OCI-LY1 (cell line): ENCODE measurements at regions not wholly inside any gene's neighbourhood (a gene's known extent, or its start where the extent isn't known, plus 50 kb on each side); places are given as distances from the start of the nearest gene placed in this dataset.

ENCODE experiments used
- H2AFZ ChIP-seq: fragments of 200-600 bp; sonication (generic), shearing (Covaris generic); 2 replicates; pipeline ENCODE4 v1.6.0; 2014; ENCODE audit warnings: antibody characterized with exemption, mild to moderate bottlenecking, low read length
- H3F3A ChIP-seq: fragments of 200-600 bp; sonication (generic), shearing (Covaris generic); 2 replicates; pipeline ENCODE4 v1.6.0; 2014; ENCODE audit warnings: mild to moderate bottlenecking, antibody characterized with exemption, low read length, moderate library complexity; ENCODE audit not compliant: insufficient read depth
- H3K27ac ChIP-seq: fragments of 200-600 bp; sonication (generic); 2 replicates; pipeline ENCODE4 v1.5.1; 2014; ENCODE audit warnings: low read length, mixed run types, mild to moderate bottlenecking, low read depth; ENCODE audit not compliant: poor library complexity, severe bottlenecking
- H3K27me3 ChIP-seq: fragments of 200-600 bp; sonication (generic); 2 replicates; pipeline ENCODE4 v1.6.0; 2014; ENCODE audit warnings: antibody characterized with exemption, mild to moderate bottlenecking, low read length, moderate library complexity; ENCODE audit not compliant: insufficient read depth
- H3K36me3 ChIP-seq: fragments of 200-600 bp; sonication (generic); 2 replicates; pipeline ENCODE4 v1.6.1; 2014; ENCODE audit warnings: mild to moderate bottlenecking, antibody characterized with exemption, low read length, moderate library complexity, mixed read lengths; ENCODE audit not compliant: insufficient read depth
- H3K4me1 ChIP-seq: fragments of 200-600 bp; sonication (generic); 2 replicates; pipeline ENCODE4 v1.5.1; 2014; ENCODE audit warnings: mild to moderate bottlenecking, low read length, moderate library complexity; ENCODE audit not compliant: insufficient read depth, severe bottlenecking
- H3K4me2 ChIP-seq: fragments of 200-600 bp; sonication (generic), shearing (Covaris generic); 2 replicates; pipeline ENCODE4 v1.6.1; 2014; ENCODE audit warnings: low read length
- H3K4me3 ChIP-seq: fragments of 200-600 bp; sonication (generic); 2 replicates; pipeline ENCODE4 v1.5.1; 2014; ENCODE audit warnings: low read length, low read depth, mild to moderate bottlenecking, mixed read lengths; ENCODE audit not compliant: poor library complexity, severe bottlenecking
- H3K79me2 ChIP-seq: fragments of 200-600 bp; shearing (Covaris generic); 2 replicates; pipeline ENCODE4 v1.6.1; 2016; ENCODE audit warnings: mixed run types, low read length, mixed read lengths; ENCODE audit not compliant: insufficient read depth
- H3K9ac ChIP-seq: fragments of 200-600 bp; sonication (generic), shearing (Covaris generic); 2 replicates; pipeline ENCODE4 v1.6.1; 2014; ENCODE audit warnings: mild to moderate bottlenecking, low read length, mixed read lengths
- H3K9me2 ChIP-seq: fragments of 200-600 bp; sonication (generic), shearing (Covaris generic); 2 replicates; pipeline ENCODE4 v1.6.1; 2014; ENCODE audit warnings: low read depth, mild to moderate bottlenecking, low read length, mixed read lengths
- H3K9me3 ChIP-seq: fragments of 200-600 bp; shearing (Covaris generic); 2 replicates; pipeline ENCODE4 v1.6.1; 2014; ENCODE audit warnings: low read length, mixed read lengths
- H4K20me1 ChIP-seq: fragments of 200-600 bp; sonication (generic), shearing (Covaris generic); 2 replicates; pipeline ENCODE4 v1.6.0; 2016; ENCODE audit warnings: mild to moderate bottlenecking, low read length; ENCODE audit not compliant: insufficient read depth
- EZH2 ChIP-seq: fragments of 200-600 bp; sonication (generic), shearing (Covaris generic); IDR thresholded peaks from 2 replicates; pipeline ENCODE4 v1.8.0; 2017; ENCODE audit warnings: borderline replicate concordance, mixed run types, mild to moderate bottlenecking, antibody characterized with exemption, low read length, moderate library complexity, mixed read lengths
- TF ChIP-seq, protein P1 (sequence below): fragments of 200-600 bp; sonication (generic), shearing (Covaris generic); IDR thresholded peaks from 2 replicates; pipeline ENCODE4 v1.5.1; 2017; ENCODE audit warnings: mild to moderate bottlenecking, antibody characterized with exemption, low read length, moderate library complexity, mixed read lengths

DNA sequence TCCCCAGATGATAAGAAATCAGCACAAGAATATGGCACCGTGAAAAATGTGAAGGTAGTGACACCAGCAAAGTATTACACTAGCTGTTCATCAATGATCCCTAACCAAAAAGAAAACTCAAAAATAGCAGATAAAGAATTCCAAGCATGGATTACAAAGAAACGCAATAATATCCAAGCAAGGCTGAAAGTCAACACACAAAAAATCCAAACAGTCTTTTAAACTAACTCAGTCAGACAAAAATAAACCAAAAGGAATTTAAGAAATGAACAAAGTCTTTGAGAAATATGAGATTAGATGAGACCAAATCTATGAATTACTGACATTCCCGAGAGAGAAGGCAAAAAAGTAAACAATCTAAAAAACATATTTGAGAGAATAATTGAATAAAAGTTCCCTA, 976.1 kb upstream of the MAP3K7 start:
- Histone ChIP-seq H3K4me3 (no peak overlapping the region), H3K27me3 (no peaks in the 10 kb centered on the region), H3F3A (no peaks in the 10 kb centered on the region), H3K4me1 (no peaks in the 10 kb centered on the region), H3K9me3 (no peaks in the 10 kb centered on the region), H3K4me2 (no peak overlapping the region), H3K36me3 (no peaks in the 10 kb centered on the region), H4K20me1 (no peaks in the 10 kb centered on the region), H3K9me2 (no peaks in the 10 kb centered on the region), H2AFZ (no peak overlapping the region), H3K27ac (no peak overlapping the region), H3K79me2 (no peaks in the 10 kb centered on the region), H3K9ac (no peak overlapping the region)
- TF ChIP-seq, protein P1, sequence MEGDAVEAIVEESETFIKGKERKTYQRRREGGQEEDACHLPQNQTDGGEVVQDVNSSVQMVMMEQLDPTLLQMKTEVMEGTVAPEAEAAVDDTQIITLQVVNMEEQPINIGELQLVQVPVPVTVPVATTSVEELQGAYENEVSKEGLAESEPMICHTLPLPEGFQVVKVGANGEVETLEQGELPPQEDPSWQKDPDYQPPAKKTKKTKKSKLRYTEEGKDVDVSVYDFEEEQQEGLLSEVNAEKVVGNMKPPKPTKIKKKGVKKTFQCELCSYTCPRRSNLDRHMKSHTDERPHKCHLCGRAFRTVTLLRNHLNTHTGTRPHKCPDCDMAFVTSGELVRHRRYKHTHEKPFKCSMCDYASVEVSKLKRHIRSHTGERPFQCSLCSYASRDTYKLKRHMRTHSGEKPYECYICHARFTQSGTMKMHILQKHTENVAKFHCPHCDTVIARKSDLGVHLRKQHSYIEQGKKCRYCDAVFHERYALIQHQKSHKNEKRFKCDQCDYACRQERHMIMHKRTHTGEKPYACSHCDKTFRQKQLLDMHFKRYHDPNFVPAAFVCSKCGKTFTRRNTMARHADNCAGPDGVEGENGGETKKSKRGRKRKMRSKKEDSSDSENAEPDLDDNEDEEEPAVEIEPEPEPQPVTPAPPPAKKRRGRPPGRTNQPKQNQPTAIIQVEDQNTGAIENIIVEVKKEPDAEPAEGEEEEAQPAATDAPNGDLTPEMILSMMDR = no peak
- no peak for TF ChIP-seq EZH2

DNA sequence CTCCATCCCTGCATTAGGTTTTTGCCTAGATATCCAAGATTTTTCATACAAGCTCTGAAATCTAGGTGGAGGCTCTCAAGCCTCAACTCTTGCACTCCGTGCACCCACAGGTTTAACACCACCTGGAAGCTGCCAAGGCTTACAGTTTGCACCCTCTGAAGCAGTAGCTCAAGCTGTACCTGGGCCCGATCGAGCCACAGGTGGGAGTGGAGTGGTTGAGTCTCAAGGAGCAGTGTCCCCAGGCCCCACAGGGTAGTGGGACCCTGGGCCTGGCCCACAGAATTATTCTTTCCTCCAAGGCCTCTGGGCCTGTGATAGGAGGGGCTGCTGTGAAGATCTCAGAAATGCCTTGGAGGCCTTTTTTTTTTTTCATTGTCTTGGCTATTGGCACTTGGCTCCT, 973.5 kb upstream of the MAP3K7 start:
- Histone ChIP-seq H3K9ac (no peak overlapping the region), H3K4me3 (no peak overlapping the region), H3K4me1 (no peaks in the 10 kb centered on the region), H3K4me2 (no peak overlapping the region), H3K9me2 (no peaks in the 10 kb centered on the region), H4K20me1 (no peaks in the 10 kb centered on the region), H3F3A (no peaks in the 10 kb centered on the region), H3K27ac (no peak overlapping the region), H2AFZ (no peak overlapping the region), H3K36me3 (no peaks in the 10 kb centered on the region), H3K9me3 (no peaks in the 10 kb centered on the region), H3K27me3 (no peaks in the 10 kb centered on the region), H3K79me2 (no peaks in the 10 kb centered on the region)
- TF ChIP-seq, protein P1 = no peak
- TF ChIP-seq EZH2 = no peak

DNA sequence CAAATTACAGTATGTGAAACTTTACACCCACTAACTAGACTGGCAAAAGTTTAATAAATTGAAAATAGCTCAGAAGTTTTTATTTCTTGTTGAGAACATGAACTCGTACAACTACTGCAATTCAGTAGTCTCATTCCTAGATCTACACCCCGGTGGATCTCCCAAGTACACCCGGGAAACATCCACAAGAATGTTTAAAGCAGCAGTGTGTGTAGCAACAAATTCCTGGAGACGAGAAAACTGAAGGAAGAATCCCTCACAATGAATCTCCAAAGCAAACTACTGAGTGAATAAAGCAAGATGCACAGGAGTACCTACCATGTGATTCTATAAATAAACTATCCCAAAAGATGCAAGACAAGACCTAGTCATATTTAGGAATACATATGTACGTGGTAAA, 954.0 kb upstream of the MAP3K7 start:
- Histone ChIP-seq H3F3A (no peaks in the 10 kb centered on the region), H2AFZ (no peak overlapping the region), H4K20me1 (no peaks in the 10 kb centered on the region), H3K9me3 (no peaks in the 10 kb centered on the region), H3K9me2 (no peaks in the 10 kb centered on the region), H3K4me2 (no peak overlapping the region), H3K79me2 (no peaks in the 10 kb centered on the region), H3K36me3 (no peaks in the 10 kb centered on the region), H3K27me3 (no peaks in the 10 kb centered on the region), H3K9ac (no peak overlapping the region), H3K27ac (no peak overlapping the region), H3K4me1 (no peaks in the 10 kb centered on the region), H3K4me3 (no peak overlapping the region)
- no peak for TF ChIP-seq EZH2
- TF ChIP-seq, protein P1 = no peak
